GM21723 (cell line): ENCODE measurements at regions not wholly inside any gene's neighbourhood (a gene's known extent, or its start where the extent isn't known, plus 50 kb on each side); places are given as distances from the start of the nearest gene placed in this dataset.
A peak's percentile ranks its signal among the peaks of the same experiment; 100 is the strongest.

Source experiments
- ATAC-seq: cut with Tn5 transposase; IDR thresholded peaks from one replicate; pipeline ENCODE4 v1.9.1; 2021; ENCODE audit warnings: mild to moderate bottlenecking, moderate library complexity; ENCODE audit not compliant: unreplicated experiment

DNA sequence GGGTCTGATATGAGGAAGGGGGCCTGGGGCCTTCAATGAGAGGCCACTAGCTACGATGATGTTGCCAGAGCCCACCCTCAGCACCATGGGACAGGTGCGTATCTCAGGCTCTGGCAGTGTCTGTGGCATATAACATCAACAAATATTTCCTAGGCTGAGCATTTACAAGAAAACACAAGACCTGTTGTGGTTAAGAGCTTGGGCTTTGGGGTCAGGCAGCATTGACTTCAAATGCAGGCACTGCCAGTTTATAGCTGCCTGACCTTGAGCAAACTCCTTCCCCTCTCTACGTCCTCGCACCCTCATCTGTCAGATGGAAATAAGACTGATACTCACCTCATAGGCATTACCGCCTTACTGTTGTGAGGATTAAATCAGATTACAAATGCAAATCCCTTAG lies 156.0 kb downstream of the KATNAL1 start:
- no peak for ATAC-seq

DNA sequence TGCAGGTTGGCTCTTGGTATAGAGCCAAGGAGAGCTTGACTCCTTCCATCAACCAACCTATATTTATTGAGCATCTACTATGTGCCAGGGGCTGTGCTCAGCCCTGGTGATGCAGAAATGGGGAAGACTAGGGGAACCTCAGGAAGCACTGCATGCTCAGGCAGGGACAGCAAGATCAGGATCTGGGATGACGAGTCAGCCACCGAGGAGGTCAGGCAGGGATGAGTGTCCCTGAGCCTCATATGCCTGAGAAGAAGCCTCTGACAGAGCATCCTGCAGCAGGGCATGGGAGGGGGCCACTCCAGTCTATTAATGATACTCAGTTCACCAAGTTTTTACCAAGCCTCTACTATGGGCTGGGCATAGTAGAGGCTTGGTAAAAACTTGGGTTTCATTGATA lies 158.1 kb downstream of the KATNAL1 start:
- ATAC-seq, result no peak

- no peak for ATAC-seq
These were observed 158.6 kb downstream of the KATNAL1 start for GRCh38 chr13:30148786-30149185.

DNA sequence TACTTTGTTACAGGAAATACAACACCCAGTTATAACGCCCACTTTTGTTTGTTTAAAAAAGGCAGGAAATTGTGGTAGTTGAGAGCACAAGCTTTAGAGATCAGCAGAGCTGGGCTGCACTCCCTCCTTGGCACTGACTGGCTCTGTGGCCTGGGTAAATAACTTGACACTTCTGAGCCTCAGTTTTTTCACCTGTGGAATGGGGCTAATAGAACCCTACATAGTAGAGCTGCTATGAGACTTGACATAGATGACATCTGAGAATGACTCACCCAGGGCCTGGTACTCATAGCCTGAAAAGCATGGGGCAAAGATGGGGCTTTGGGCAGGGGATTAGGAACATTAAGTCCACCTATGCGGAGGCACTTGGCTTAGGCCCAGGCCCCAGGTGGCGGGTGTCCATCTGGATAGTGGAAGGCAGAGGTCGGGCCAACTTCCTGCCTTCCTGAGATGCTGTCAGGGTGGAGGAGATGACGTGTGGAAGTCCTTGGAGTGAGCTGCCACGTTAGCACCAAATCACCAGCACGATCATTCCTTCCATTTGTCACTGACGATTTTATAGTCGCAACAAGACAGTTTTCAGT lies 159.1 kb downstream of the KATNAL1 start:
- no peak for ATAC-seq

GRCh38 chr13:30147421-30147820 lies 159.9 kb downstream of the KATNAL1 start:
- ATAC-seq, result no peak

- ATAC-seq, result no peak
These were observed 160.3 kb downstream of the KATNAL1 start for GRCh38 chr13:30147015-30147414.

GRCh38 chr13:30145709-30146367 lies 161.5 kb downstream of the KATNAL1 start:
- peak; percentile 69 for ATAC-seq

DNA sequence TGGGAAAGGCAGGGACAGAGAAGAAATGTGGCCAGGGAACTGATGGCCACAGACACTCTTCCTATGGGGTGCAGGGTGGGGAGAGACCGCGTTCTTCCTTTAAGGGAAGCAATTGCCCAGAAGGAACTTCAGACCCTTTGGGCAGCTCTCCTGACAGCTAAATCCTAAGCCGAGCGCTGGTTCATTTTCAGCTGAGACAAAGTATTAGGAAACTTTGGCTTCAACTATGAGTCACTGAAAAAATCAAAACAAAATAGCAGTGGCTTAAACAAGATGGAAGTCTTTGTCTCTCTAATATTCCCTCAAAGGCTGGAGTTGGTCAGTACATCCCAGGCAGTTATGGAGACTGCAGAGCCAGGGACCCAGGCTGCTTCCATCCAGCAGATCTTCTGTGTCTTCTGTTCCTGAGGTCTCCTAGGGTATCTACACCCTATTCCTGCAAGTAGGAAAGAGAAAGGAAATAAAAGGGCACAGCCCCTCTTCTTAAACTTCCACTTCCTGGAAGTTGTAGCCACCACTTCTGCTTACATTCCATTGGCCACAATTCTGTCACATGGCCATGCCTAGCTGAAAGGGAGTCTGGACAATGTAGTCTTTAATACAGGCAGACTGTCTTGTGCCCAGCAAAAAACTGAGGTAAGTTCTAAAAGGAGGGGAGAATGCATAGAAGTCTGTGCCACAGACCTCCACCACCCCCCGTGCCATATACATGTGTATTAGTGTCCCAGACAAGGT lies 163.5 kb downstream of the KATNAL1 start:
- ATAC-seq, result no peak

DNA sequence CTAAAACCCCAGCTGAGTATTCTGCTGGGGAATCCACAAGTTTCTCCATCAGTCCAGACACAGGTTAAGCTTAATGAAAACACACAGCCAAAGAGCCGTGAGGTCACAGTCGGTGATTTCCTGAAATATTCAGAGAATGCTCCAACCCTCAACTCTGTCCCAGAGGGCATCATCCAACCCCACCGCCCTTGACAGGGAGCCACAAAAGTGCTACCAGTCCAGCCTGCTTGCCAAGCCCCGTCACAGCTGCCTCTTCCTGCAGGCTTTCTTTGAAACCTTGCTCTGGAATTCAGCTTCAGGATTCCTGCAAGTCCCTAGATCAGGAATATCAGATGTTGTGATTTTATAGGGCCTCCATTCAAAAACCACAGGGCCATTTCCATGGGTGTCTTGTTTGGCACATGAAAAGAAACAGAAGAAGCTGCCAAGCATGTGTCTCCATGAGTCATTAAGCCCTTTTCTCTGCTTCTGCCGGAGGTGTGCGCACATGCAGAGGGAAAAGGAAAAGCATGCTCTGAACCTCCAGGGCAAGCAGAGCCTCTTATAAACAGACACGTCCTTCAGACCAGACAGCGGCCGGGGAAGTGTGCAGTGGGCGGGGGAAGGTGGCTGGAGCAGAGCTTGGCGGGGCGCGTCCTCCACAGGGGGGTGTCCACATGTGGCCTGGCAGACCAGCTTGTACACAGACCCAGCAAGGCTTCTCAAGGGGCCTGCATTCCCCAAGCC lies 164.7 kb downstream of the KATNAL1 start:
- ATAC-seq, result no peak

DNA sequence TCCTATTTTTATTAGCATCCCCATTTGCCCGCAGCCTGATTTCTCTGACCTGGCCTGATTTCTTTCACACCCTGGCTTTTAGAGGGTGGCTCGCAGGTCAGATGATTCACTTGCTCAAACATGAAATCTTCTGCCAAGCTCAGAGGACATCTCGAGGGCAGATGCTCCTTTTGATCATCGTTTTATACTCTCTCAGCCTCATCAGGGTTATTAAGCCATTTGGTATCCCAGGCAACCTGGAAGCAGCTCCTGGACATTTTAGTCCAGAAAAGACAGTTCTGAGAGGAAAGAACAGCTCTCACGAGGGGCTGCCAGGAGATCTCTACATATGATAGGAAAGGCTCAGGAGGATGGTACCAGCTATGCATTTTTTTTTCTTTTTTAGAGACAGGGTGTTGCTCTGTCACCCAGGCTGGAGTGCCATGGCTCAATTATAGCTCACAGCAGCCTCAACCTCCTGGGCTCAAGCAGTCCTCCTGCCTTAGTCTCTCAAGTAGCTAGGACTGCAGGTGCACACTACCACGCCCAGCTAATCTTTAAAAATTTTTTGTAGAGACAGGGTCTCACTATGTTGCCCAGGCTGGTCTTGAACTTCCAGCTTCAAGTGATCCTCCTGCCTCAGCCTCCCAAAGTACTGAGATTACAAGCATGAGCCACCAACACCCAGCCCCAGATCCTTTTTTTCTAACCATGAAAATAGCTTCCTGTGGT lies 165.4 kb downstream of the KATNAL1 start:
- no peak for ATAC-seq

GRCh38 chr13:30140973-30141372 lies 166.4 kb downstream of the KATNAL1 start:
- no peak for ATAC-seq

DNA sequence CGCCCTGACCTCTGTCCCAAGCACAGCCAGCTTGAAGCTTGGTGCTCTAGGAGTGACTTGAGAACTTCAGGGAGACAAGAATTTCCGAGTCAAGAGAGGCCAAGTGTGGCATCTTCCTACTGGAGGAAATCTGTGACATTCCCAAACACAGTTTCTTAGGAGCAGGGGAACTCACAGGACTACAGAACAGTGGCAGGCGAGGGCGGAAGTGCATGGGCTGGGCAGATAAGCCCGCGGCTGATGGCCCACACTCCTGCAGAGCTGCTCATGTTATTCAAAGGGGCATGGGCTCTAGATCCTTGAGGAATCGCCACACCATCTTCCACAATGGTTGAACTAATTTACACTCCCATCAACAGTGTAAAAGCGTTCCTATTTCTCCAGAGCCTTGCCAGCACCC lies 168.8 kb downstream of the KATNAL1 start:
- no peak for ATAC-seq

- no peak for ATAC-seq
These were observed 171.5 kb downstream of the KATNAL1 start for GRCh38 chr13:30135868-30136267.

- ATAC-seq, result no peak
These were observed 172.0 kb downstream of the KATNAL1 start for GRCh38 chr13:30135351-30135750.

DNA sequence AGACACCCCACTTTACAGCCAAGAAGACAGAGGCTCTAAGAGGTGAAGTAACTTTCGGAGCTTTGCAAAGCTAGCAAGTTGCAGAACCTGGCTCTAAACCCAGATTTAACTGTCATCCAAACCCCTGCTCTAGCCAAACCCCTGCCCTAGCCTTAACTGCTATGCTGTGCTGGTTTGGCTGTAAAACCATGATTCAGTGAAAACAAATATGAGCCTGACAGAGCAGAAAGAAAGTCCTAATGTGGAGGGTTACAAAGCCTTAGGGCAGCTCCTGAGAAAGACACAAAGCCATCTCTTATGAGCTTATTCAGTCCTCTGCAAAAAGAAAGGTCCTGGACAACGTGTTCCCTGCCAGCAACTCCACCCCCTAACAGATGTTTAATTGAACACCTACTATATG lies 172.8 kb downstream of the KATNAL1 start:
- ATAC-seq, result no peak

DNA sequence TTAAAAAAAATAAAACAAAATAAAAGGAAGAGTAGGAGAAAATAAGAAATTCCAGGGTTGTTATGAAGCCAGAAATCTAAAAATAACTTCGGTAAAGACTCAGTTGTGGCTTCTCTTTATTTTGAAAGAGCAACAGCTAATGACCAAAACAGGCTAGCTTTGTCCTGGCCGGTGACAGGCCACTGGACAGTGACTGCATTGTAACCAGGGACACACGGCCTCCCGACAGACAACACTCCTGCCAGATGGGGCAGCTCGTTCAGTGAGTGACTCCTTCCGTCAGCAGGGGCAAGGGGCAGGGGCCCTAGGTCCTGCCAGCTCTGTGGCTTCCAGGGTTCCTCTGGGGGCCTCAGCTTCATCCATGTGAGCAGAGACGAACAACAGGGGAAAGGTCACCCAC lies 173.4 kb downstream of the KATNAL1 start:
- ATAC-seq, result no peak

GRCh38 chr13:30133554-30133912 lies 173.8 kb downstream of the KATNAL1 start:
- no peak for ATAC-seq

DNA sequence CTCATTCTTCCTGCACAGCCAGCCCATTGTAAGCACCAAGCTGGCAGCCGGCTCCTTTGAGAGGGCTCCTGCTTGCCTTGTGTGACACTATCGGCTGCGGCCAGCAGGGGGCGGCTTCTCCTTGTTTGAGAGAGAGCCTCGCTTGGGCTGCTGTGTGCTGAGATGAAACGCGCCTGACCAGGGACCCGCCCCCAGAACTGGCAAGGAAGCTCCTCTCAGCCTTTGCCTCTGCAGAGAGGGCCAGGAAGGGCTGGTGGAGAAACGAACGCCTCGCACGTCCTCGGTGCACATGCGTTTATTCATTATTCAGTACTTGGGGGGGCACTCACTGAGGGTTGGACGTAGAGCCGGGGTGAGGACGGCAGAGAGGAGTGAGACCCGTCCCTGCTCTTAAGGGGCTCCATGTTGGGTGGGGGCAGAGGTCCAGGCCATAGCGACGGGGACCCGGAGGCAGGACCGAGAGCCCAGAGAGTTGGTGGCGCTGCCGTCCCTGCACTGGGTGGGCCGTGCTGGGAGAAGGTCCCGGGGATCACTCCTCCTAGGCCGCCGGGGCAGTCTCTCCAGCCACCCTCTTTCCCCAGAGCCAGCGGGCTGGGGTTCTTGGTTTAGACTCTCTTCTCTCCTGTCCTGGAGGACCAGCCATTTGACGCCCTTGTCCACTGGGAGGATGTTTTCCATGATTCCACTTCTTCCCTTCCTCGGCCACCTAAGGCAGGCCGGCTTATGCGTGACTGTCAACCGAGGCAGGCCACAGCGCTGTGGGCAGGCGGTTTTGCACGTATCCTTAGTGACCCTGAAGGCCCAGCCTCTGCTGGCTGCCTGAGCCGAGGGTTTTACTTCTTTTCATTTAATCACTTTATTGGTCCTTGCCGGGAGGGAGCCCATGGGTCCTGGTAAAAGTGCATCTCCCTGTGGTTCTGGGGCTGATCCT lies 174.5 kb downstream of the KATNAL1 start:
- ATAC-seq, result peak; percentile 96

DNA sequence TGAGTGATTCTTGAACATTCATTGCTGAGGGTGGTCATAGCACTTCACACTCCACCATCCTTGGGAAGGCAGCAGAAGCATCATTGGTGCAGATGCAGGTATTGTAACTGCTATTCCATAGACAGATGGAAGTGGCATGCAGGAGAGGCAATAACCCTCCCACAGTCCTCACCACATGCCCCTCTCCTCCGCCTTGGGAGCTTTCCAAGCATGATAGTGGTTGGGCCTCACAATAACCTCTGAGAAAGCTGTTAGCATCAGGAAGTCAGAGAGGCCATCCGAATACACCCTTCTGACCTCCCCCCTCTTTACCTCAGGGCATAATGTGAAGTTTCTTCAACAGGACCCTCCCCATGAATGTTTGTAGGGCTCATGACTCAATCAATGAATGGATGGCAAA lies 177.9 kb downstream of the KATNAL1 start:
- ATAC-seq, result no peak

DNA sequence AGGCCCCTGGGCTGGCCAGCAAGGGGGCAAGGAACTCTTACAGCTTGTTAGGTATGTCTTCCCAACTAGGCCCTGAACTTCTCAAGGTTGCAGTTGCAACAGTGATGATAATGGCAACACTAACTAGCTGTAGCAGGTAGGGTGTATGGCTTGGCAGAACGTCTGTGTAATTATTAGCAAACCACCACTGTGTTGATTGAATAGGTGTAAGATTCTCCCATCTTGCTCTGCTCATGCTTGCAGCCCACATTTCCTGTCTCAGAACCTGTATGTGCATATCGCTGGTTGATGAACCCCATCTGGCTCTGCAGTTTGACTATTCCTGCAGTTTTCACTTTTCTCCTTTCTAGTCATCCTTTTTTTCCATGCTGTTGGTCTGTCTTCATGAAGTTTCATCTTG lies 178.8 kb downstream of the KATNAL1 start:
- ATAC-seq, result no peak
